DMS153 (cell line): ENCODE measurements at regions not wholly inside any gene's neighbourhood (a gene's known extent, or its start where the extent isn't known, plus 50 kb on each side); places are given as distances from the start of the nearest gene placed in this dataset.
"Not testable (repeated sequence)": the region's sequence is repeated elsewhere in the genome, so short reads cannot be mapped to it uniquely, and the experiment has no call there.

Experiments used
- DNase-seq: peaks from one replicate; lab custom pipeline; 2025; lab: John Stamatoyannopoulos, UW

DNA sequence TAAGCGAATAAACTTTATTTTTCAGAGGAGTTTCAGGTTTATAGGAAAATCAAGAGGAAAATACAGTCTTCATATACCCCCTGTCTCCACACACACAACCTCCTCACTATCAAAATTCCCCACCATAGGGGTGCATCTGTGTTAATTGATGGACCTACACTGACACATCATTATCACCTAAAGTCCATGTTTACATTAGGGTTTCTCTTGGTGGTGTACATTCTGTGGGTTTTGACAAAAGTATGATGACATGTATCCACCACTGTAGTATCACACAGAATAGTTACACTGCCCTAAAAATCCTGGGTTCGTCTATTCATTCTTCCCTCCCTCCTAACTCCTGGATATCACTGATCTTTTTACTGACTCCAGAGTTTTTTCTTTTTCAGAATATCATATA lies 654.2 kb downstream of the UQCRFS1 start:
- DNase-seq = no peak

- DNase-seq = peak; percentile 17
Observed at GRCh38 chr19:28556371-28556770, 656.6 kb downstream of the UQCRFS1 start.

DNA sequence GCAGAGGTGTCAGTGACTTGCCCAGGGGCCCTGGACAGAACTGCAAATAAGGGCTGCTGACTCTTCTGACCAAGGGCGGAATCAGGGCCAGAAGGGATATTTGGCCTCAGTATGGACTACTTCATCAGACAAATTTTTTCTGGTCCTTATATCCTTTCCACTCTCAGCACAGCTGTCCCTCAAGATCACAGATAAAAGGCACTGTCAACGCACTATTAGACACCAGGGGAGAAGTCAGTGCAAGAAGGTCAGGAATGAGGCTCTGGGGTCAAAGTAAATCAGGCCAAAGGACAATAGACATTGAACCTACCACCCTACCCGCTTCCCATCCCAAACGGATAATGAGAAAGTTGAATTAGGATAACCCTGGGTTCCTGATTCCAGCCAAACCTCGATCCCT lies 657.6 kb downstream of the UQCRFS1 start:
- DNase-seq = no peak

DNA sequence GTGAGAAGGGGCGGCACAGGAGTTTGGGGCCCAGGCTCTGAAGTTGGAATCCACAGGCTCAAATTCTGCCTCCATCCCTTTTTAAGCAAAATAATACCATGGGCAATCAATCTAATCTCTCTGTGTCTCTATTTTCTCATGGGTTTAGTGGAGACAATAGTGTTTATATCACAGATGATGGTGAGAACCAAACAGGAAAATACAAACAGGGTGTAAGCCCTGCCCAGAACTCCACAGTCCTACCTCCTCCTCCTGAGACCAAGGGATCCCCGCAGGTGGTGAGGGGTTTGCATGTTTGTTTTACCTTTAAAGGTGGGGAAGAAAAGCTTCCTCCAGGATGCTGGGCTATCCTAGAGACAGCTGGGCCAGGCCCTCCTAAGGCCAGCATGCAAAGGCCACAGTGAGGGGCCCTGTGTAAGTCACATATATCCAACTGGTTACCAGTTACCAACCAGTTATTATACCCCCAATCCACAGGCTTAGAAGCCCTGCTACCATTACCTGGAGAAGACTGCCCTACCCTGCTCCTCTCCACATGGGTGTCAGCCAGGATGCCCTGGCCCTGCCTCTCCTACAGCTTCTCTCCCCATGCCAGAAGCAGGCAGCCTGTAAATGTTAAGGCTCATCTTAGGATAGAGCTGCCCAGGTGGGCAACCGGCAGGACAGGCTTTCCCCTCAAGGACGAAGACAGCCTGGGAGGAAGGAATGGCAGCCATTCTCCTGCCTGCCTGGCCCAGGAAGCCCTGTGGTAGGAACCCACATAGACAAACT lies 658.4 kb downstream of the UQCRFS1 start:
- DNase-seq = no peak

GRCh38 chr19:28553764-28554163 lies 659.2 kb downstream of the UQCRFS1 start:
- no peak for DNase-seq

DNA sequence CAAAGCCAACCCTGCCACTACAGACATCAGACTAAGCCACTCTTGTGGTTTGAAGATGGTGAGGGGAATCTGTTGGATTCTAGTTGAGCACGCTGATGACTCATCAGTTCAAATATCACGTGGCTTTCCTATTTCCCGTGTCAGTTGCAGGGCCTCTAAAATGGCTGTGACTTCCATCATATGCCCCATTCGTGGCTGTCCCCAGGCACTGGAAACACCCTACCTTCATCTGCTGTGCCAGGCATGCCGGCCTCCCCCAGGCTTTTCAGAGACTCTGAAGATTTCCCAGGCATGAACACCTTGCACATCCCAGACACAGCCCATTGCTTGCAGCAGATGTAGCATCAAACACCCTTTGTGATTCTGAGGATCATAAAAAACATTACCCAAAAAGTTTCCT lies 659.9 kb downstream of the UQCRFS1 start:
- no peak for DNase-seq

GRCh38 chr19:28549680-28550277 lies 663.2 kb downstream of the UQCRFS1 start:
- no peak for DNase-seq

DNA sequence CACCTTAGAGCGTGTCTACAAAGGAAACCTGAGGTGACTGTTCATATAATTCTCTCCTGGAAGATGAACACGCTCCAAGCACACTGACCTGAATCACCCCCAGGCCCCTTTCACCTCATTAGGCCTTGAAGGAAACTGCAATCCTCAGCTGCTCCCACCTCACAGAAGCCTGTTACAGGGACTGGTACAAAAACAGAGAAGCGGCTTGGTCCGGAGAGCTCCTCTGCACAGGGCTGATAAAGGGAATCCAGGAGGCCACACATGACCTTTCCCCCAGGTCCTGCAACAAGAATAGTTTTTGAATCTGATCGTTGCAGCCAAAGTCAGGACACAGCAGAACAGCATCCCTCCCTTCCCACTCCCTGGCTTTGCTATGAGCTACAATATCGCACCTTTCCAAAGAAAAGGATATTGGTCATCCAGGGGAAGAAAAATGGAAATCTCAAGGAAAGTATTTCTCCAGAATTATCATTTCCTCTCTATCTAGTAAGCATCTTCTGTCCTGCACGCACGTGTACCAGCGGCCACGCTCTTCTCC lies 666.7 kb downstream of the UQCRFS1 start:
- DNase-seq = no peak

GRCh38 chr19:28545397-28545796 lies 667.6 kb downstream of the UQCRFS1 start:
- not testable (repeated sequence) for DNase-seq

- no peak for DNase-seq
Observed at GRCh38 chr19:28544451-28545261, 668.3 kb downstream of the UQCRFS1 start.

DNA sequence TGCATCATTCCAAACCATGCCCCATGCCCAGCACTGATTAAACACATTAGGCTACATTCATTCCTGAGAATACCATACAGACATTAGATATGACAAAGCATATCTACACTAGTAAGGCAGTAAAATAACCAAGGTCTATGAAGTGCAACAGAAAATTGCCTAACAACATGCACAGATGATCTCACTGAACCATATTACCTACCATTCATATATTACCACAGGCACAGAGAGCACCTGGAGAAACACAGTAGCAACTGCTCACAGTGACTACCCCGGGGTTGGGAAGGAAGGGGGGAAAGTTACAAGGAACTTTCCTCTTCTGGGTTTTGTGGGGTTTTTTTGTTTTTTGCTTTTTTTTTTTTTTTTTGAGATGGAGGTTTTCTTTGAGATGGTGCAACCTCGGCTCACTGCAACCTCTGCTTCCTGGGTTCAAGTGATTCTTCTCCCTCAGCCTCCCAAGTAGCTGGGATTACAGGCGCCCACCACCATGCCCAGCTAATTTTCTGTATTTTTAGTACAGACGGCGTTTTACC lies 669.6 kb downstream of the UQCRFS1 start:
- no peak for DNase-seq

DNA sequence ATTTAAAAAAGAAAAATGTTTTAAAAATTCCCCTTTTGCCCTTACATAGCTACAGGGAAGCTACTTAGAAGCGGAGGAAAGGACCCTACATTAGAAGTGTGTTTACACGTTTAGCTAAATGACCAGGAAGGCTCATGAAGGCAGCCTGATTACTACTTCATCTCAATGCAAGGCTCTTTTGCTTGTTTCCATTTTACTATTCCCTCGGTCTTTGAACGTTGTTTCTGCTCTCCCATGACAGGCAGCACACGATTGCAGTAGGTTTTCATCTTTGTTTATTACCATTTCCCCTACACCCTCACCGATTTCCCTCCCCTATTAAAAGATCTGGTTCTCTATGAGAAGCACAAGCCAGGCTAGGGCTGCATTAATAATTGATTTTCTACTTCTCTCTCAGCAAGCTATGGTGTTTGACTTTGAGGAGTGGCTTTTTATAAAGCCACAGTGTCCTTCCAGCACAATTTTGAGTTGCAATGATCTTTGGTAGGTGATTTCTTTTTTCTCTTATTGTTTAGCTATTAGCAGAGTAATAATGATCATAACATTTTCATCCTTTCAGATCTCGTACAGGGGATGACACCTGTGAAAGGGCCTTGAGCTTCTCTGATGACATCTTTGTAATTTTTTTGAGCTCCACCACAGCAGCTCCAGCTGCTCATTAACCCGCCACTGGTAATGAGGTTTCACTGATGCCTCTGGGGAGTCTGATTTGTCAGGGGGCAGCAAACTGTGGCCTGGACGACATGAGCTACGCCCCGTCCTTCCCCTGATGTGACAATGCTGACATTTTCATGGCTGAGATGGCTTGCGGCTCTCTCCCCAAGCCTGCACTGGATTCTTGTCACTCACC lies 670.3 kb downstream of the UQCRFS1 start:
- no peak for DNase-seq

DNA sequence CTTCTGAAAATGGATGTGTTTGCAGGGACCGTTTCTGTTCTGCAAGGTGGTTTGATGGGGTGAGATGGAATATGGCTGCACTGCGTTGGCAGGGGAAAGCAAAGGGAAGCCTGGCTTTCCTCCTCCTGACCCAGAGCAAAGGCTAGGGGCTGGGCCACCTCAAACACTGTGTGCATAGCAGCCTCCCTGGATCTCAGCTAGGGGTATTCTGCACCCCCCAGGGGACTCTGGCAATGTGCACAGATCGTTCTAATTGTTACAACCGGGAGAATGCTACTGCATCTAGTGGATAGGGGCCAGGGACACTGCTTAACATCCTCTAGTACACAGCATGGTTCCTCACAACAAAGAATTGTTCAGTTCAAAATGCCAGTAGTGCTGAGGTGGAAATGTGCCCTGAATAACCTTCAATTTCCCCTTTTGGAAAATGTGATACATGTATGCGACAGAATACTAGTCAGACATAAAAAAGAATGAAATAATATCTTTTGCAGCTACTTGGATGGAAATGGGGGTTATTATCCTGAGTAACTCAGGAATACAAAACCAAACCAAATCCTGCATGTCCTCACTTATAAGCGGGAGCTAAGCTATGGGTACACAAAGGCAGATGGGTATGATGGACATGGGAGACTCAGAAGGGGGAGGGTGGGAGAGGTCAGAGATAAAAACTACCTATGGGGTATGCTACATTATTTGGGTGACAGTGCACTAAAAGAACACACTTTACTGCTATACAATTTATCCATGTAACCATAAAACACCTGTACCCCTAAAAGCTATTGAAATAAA lies 671.2 kb downstream of the UQCRFS1 start:
- DNase-seq = no peak

GRCh38 chr19:28541029-28541428 lies 671.9 kb downstream of the UQCRFS1 start:
- no peak for DNase-seq

GRCh38 chr19:28540385-28540784 lies 672.6 kb downstream of the UQCRFS1 start:
- DNase-seq = not testable (repeated sequence)

GRCh38 chr19:28539759-28540158 lies 673.2 kb downstream of the UQCRFS1 start:
- no peak for DNase-seq

- DNase-seq = not testable (repeated sequence)
Observed at GRCh38 chr19:28538579-28538978, 674.4 kb downstream of the UQCRFS1 start.

- no peak for DNase-seq
Observed at GRCh38 chr19:28537896-28538295, 675.1 kb downstream of the UQCRFS1 start.

GRCh38 chr19:28537079-28537478 lies 675.9 kb downstream of the UQCRFS1 start:
- DNase-seq = no peak

GRCh38 chr19:28535352-28535775 lies 677.6 kb downstream of the UQCRFS1 start:
- DNase-seq = no peak
